ENCODE measurements at regions not wholly inside any gene's neighbourhood (a gene's known extent, or its start where the extent isn't known, plus 50 kb on each side); places are given as distances from the start of the nearest gene placed in this dataset.

GRCh38 chr14:43476822-43477221 lies 1030.3 kb downstream of the FSCB start:
- intact Hi-C loops (cut with micrococcal nuclease; ENCODE audit: unreplicated experiment), result no loop called here
- no TSS peak for BruUV-seq (replicated peaks)
- DNase-seq (ENCODE audit: low spot score), result no peak
- POLR2A ChIA-PET (ENCODE audit: low non-redundant PET), result no interaction called here
- no peak for TF ChIP-seq CTCF (conservative IDR thresholded peaks at IDR 0.05; ENCODE audit: low read depth, low read length)
- no peak for TF ChIP-seq EZH2 (IDR thresholded peaks at IDR 0.05; ENCODE audit: borderline replicate concordance, low read depth, low read length, poor library complexity, severe bottlenecking)
- no peaks in the 10 kb centered on the region for H3K27me3 ChIP-seq (replicated peaks; ENCODE audit: insufficient read depth, low read depth, low read length, poor library complexity)
- H3K27ac ChIP-seq (ENCODE audit: low read depth, low read length, poor library complexity, severe bottlenecking), result no peak overlapping the region
- no peaks in the 10 kb centered on the region for H3K4me1 ChIP-seq (ENCODE audit: insufficient read depth, low read length, poor library complexity, severe bottlenecking)
- CTCF ChIA-PET, result no interaction called here
- H3K36me3 ChIP-seq (ENCODE audit: insufficient read depth, low read length, poor library complexity, severe bottlenecking), result no peaks in the 10 kb centered on the region
- H3K9me3 ChIP-seq (ENCODE audit: low read depth, low read length, poor library complexity, severe bottlenecking), result no peaks in the 10 kb centered on the region
- H3K4me3 ChIP-seq (ENCODE audit: low read depth, low read length, poor library complexity, severe bottlenecking), result no peak overlapping the region

- DNase-seq (ENCODE audit: low spot score), result no peak
- ChIA-PET POLR2A (ENCODE audit: low non-redundant PET) (no interaction called here), CTCF (no interaction called here)
- Histone ChIP-seq H3K27me3 (replicated peaks; ENCODE audit: insufficient read depth, low read depth, low read length, poor library complexity) (no peaks in the 10 kb centered on the region), H3K4me3 (ENCODE audit: low read depth, low read length, poor library complexity, severe bottlenecking) (no peak overlapping the region), H3K27ac (ENCODE audit: low read depth, low read length, poor library complexity, severe bottlenecking) (no peak overlapping the region), H3K9me3 (ENCODE audit: low read depth, low read length, poor library complexity, severe bottlenecking) (no peaks in the 10 kb centered on the region), H3K4me1 (ENCODE audit: insufficient read depth, low read length, poor library complexity, severe bottlenecking) (no peaks in the 10 kb centered on the region), H3K36me3 (ENCODE audit: insufficient read depth, low read length, poor library complexity, severe bottlenecking) (no peaks in the 10 kb centered on the region)
- intact Hi-C loops (cut with micrococcal nuclease; ENCODE audit: unreplicated experiment), result no loop called here
- TF ChIP-seq EZH2 (IDR thresholded peaks at IDR 0.05; ENCODE audit: borderline replicate concordance, low read depth, low read length, poor library complexity, severe bottlenecking) (no peak), CTCF (conservative IDR thresholded peaks at IDR 0.05; ENCODE audit: low read depth, low read length) (no peak)
- BruUV-seq (replicated peaks), result no TSS peak
Observed at GRCh38 chr14:43475757-43476156, 1031.3 kb downstream of the FSCB start.

- Histone ChIP-seq H3K36me3 (ENCODE audit: insufficient read depth, low read length, poor library complexity, severe bottlenecking) (no peaks in the 10 kb centered on the region), H3K4me1 (ENCODE audit: insufficient read depth, low read length, poor library complexity, severe bottlenecking) (no peaks in the 10 kb centered on the region), H3K9me3 (ENCODE audit: low read depth, low read length, poor library complexity, severe bottlenecking) (no peaks in the 10 kb centered on the region), H3K27me3 (replicated peaks; ENCODE audit: insufficient read depth, low read depth, low read length, poor library complexity) (no peaks in the 10 kb centered on the region), H3K4me3 (ENCODE audit: low read depth, low read length, poor library complexity, severe bottlenecking) (no peak overlapping the region), H3K27ac (ENCODE audit: low read depth, low read length, poor library complexity, severe bottlenecking) (no peak overlapping the region)
- no TSS peak for BruUV-seq (replicated peaks)
- no peak for DNase-seq (ENCODE audit: low spot score)
- intact Hi-C loops (cut with micrococcal nuclease; ENCODE audit: unreplicated experiment), result no loop called here
- ChIA-PET POLR2A (ENCODE audit: low non-redundant PET) (no interaction called here), CTCF (no interaction called here)
- no peak for TF ChIP-seq CTCF (conservative IDR thresholded peaks at IDR 0.05; ENCODE audit: low read depth, low read length)
- TF ChIP-seq EZH2 (IDR thresholded peaks at IDR 0.05; ENCODE audit: borderline replicate concordance, low read depth, low read length, poor library complexity, severe bottlenecking), result no peak
Observed at GRCh38 chr14:43471595-43471994, 1035.5 kb downstream of the FSCB start.
